ENCODE measurements at regions not wholly inside any gene's neighbourhood (a gene's known extent, or its start where the extent isn't known, plus 50 kb on each side); places are given as distances from the start of the nearest gene placed in this dataset.

- H3K4me3 Mint-ChIP-seq (ENCODE audit: unreplicated experiment): no peak overlapping the region
- peaks cover 11% of the 10 kb centered on the region for H3K27me3 Mint-ChIP-seq (ENCODE audit: unreplicated experiment)
- TF ChIP-seq CTCF (IDR thresholded peaks at IDR 0.05; ENCODE audit: unreplicated experiment): no peak
- no peak for DNase-seq (ENCODE audit: low spot score)
- no peaks in the 10 kb centered on the region for H3K9me3 Mint-ChIP-seq (ENCODE audit: unreplicated experiment)
- H3K4me1 Mint-ChIP-seq (ENCODE audit: unreplicated experiment): no peaks in the 10 kb centered on the region
- no peak overlapping the region for H3K27ac Mint-ChIP-seq (ENCODE audit: unreplicated experiment)
- no peaks in the 10 kb centered on the region for H3K36me3 Mint-ChIP-seq (ENCODE audit: low read depth, unreplicated experiment)
These were observed 55.6 kb upstream of the PCBD1 start for GRCh38 chr10:70943841-70944466.

GRCh38 chr10:70950037-70950436 is 61.7 kb upstream of the PCBD1 start:
- no peaks in the 10 kb centered on the region for H3K9me3 Mint-ChIP-seq (ENCODE audit: unreplicated experiment)
- no peak overlapping the region for H3K4me3 Mint-ChIP-seq (ENCODE audit: unreplicated experiment)
- H3K27me3 Mint-ChIP-seq (ENCODE audit: unreplicated experiment): peaks cover 3% of the 10 kb centered on the region
- DNase-seq (ENCODE audit: low spot score): no peak
- no peak for TF ChIP-seq CTCF (IDR thresholded peaks at IDR 0.05; ENCODE audit: unreplicated experiment)
- H3K4me1 Mint-ChIP-seq (ENCODE audit: unreplicated experiment): no peaks in the 10 kb centered on the region
- H3K27ac Mint-ChIP-seq (ENCODE audit: unreplicated experiment): no peak overlapping the region
- no peaks in the 10 kb centered on the region for H3K36me3 Mint-ChIP-seq (ENCODE audit: low read depth, unreplicated experiment)

- Mint-ChIP-seq H3K4me1 (ENCODE audit: unreplicated experiment) (no peaks in the 10 kb centered on the region), H3K27me3 (ENCODE audit: unreplicated experiment) (peaks cover 3% of the 10 kb centered on the region), H3K36me3 (ENCODE audit: low read depth, unreplicated experiment) (no peaks in the 10 kb centered on the region), H3K9me3 (ENCODE audit: unreplicated experiment) (no peaks in the 10 kb centered on the region), H3K27ac (ENCODE audit: unreplicated experiment) (no peak overlapping the region), H3K4me3 (ENCODE audit: unreplicated experiment) (no peak overlapping the region)
- no peak for TF ChIP-seq CTCF (IDR thresholded peaks at IDR 0.05; ENCODE audit: unreplicated experiment)
- DNase-seq (ENCODE audit: low spot score): no peak
These were observed 62.4 kb upstream of the PCBD1 start for GRCh38 chr10:70950801-70951200.

- TF ChIP-seq CTCF (IDR thresholded peaks at IDR 0.05; ENCODE audit: unreplicated experiment): no peak
- no peak overlapping the region for H3K27ac Mint-ChIP-seq (ENCODE audit: unreplicated experiment)
- no peaks in the 10 kb centered on the region for H3K36me3 Mint-ChIP-seq (ENCODE audit: low read depth, unreplicated experiment)
- H3K4me1 Mint-ChIP-seq (ENCODE audit: unreplicated experiment): no peaks in the 10 kb centered on the region
- H3K27me3 Mint-ChIP-seq (ENCODE audit: unreplicated experiment): peaks cover 1% of the 10 kb centered on the region
- no peak for DNase-seq (ENCODE audit: low spot score)
- no peaks in the 10 kb centered on the region for H3K9me3 Mint-ChIP-seq (ENCODE audit: unreplicated experiment)
- H3K4me3 Mint-ChIP-seq (ENCODE audit: unreplicated experiment): no peak overlapping the region
These were observed 64.0 kb upstream of the PCBD1 start for GRCh38 chr10:70952401-70952800.

GRCh38 chr10:70952921-70953320 is 64.6 kb upstream of the PCBD1 start:
- no peaks in the 10 kb centered on the region for H3K4me1 Mint-ChIP-seq (ENCODE audit: unreplicated experiment)
- no peak for TF ChIP-seq CTCF (IDR thresholded peaks at IDR 0.05; ENCODE audit: unreplicated experiment)
- H3K4me3 Mint-ChIP-seq (ENCODE audit: unreplicated experiment): no peak overlapping the region
- peaks cover 1% of the 10 kb centered on the region for H3K27me3 Mint-ChIP-seq (ENCODE audit: unreplicated experiment)
- H3K27ac Mint-ChIP-seq (ENCODE audit: unreplicated experiment): no peak overlapping the region
- H3K9me3 Mint-ChIP-seq (ENCODE audit: unreplicated experiment): no peaks in the 10 kb centered on the region
- no peaks in the 10 kb centered on the region for H3K36me3 Mint-ChIP-seq (ENCODE audit: low read depth, unreplicated experiment)
- DNase-seq (ENCODE audit: low spot score): no peak
